IMR-90 (cell line): ENCODE measurements at regions not wholly inside any gene's neighbourhood (a gene's known extent, or its start where the extent isn't known, plus 50 kb on each side); places are given as distances from the start of the nearest gene placed in this dataset.

ENCODE experiments used
- ATAC-seq: fragments of 200-7000 bp; cut with Tn5 transposase; 2 replicates; pipeline ENCODE4 v1.9.1; 2020; ENCODE audit warnings: low read depth, mild to moderate bottlenecking, moderate library complexity
- BruUV-seq: library from RNA; stranded (reverse); fragments of 400-500 nt; replicated peaks from 2 replicates; lab custom pipeline; 2021; lab: Mats Ljungman, UMichigan
- CTCF ChIA-PET: fragments of 300-600 bp; formaldehyde crosslinking; extraction: SDS; loops from one replicate; lab custom pipeline; 2021; ENCODE audit warnings: antibody characterized with exemption; lab: Yijun Ruan, JAX
- POLR2A ChIA-PET: fragments of 300-600 bp; sonication (Branson Sonifier 250); formaldehyde crosslinking; loops from one replicate; lab custom pipeline; 2022; ENCODE audit warnings: antibody characterized with exemption; ENCODE audit not compliant: unreplicated experiment; lab: Charles Lee
- DNase-seq: peaks from one replicate; pipeline ENCODE4 v3.0.0; 2013
- H2AFZ ChIP-seq: replicated peaks from 2 replicates; pipeline ENCODE3; 2013; ENCODE audit warnings: low read length, mild to moderate bottlenecking; ENCODE audit not compliant: poor library complexity
- H2AK5ac ChIP-seq: 2 replicates; pipeline ENCODE4 v1.6.1; 2013; ENCODE audit warnings: low read depth, low read length, inconsistent platforms
- H2AK9ac ChIP-seq: replicated peaks from 2 replicates; pipeline ENCODE3; 2013; ENCODE audit warnings: mild to moderate bottlenecking, low read depth, low read length, moderate library complexity; ENCODE audit not compliant: poor library complexity
- H2BK120ac ChIP-seq: 2 replicates; pipeline ENCODE4 v1.6.1; 2013; ENCODE audit warnings: low read depth, low read length, inconsistent platforms
- H2BK15ac ChIP-seq: 3 replicates; pipeline ENCODE4 v1.6.1; 2013; ENCODE audit warnings: low read depth, low read length, inconsistent platforms
- H2BK20ac ChIP-seq: 2 replicates; pipeline ENCODE4 v1.6.1; 2013; ENCODE audit warnings: low read depth, mild to moderate bottlenecking, inconsistent platforms, low read length, moderate library complexity
- H2BK5ac ChIP-seq: 2 replicates; pipeline ENCODE4 v1.6.1; 2013; ENCODE audit warnings: mild to moderate bottlenecking, low read depth, low read length, inconsistent platforms; ENCODE audit not compliant: poor library complexity, severe bottlenecking
- H3K14ac ChIP-seq: replicated peaks from 2 replicates; pipeline ENCODE4 v1.6.1; 2013; ENCODE audit warnings: low read depth, low read length, inconsistent platforms
- H3K18ac ChIP-seq: 2 replicates; pipeline ENCODE4 v1.6.1; 2013; ENCODE audit warnings: low read depth, low read length, control low read depth
- H3K23ac ChIP-seq: 2 replicates; pipeline ENCODE4 v1.6.1; 2013; ENCODE audit warnings: low read depth, low read length, inconsistent platforms
- H3K27ac ChIP-seq: 2 replicates; pipeline ENCODE4 v1.5.1; 2013; ENCODE audit warnings: mild to moderate bottlenecking, control low read depth, low read length; ENCODE audit not compliant: insufficient read depth
- H3K27me3 ChIP-seq: 2 replicates; pipeline ENCODE4 v1.6.1; 2013; ENCODE audit warnings: low read length; ENCODE audit not compliant: control insufficient read depth, insufficient read depth
- H3K36me3 ChIP-seq: 2 replicates; pipeline ENCODE4 v1.6.1; 2013; ENCODE audit warnings: low read length, mixed read lengths; ENCODE audit not compliant: control insufficient read depth, insufficient read depth
- H3K4ac ChIP-seq: 2 replicates; pipeline ENCODE4 v1.6.1; 2013; ENCODE audit warnings: low read depth, low read length, inconsistent platforms
- H3K4me1 ChIP-seq: 2 replicates; pipeline ENCODE4 v1.6.1; 2013; ENCODE audit warnings: low read length, mixed read lengths; ENCODE audit not compliant: control insufficient read depth, insufficient read depth
- H3K4me2 ChIP-seq: 2 replicates; pipeline ENCODE4 v1.6.1; 2013; ENCODE audit warnings: low read depth, mild to moderate bottlenecking, control low read depth, low read length, moderate library complexity
- H3K4me3 ChIP-seq: 2 replicates; pipeline ENCODE4 v1.5.1; 2013; ENCODE audit warnings: low read depth, mild to moderate bottlenecking, control low read depth, low read length, moderate library complexity; ENCODE audit not compliant: insufficient read depth
- H3K56ac ChIP-seq: 2 replicates; pipeline ENCODE4 v1.6.1; 2013; ENCODE audit warnings: low read length, inconsistent platforms; ENCODE audit not compliant: insufficient read depth; ENCODE audit errors: extremely low read depth
- H3K79me1 ChIP-seq, 2 experiments: 2 replicates each; pipeline ENCODE4 v1.6.1; 2013; ENCODE audit warnings: low read length in 2 of 2, inconsistent platforms in 1 of 2, low read depth in 1 of 2
- H3K9ac ChIP-seq: 2 replicates; pipeline ENCODE4 v1.6.1; 2013; ENCODE audit warnings: low read depth, low read length, control low read depth
- H3K9me1 ChIP-seq: 2 replicates; pipeline ENCODE4 v1.6.1; 2013; ENCODE audit warnings: low read length, inconsistent platforms; ENCODE audit not compliant: insufficient read depth
- H3K9me3 ChIP-seq: 2 replicates; pipeline ENCODE4 v1.6.1; 2013; ENCODE audit warnings: low read length; ENCODE audit not compliant: control insufficient read depth, insufficient read depth
- H4K20me1 ChIP-seq: 2 replicates; pipeline ENCODE4 v1.6.1; 2013; ENCODE audit warnings: low read length, inconsistent platforms; ENCODE audit not compliant: insufficient read depth
- H4K5ac ChIP-seq: 2 replicates; pipeline ENCODE4 v1.6.1; 2013; ENCODE audit warnings: mild to moderate bottlenecking, low read depth, low read length, control low read depth
- H4K8ac ChIP-seq, 2 experiments: 2 replicates each; pipeline ENCODE4 v1.6.1; 2013; ENCODE audit warnings: low read depth in 2 of 2, low read length in 2 of 2, control low read depth in 1 of 2, inconsistent platforms in 1 of 2
- H4K91ac ChIP-seq: 2 replicates; pipeline ENCODE4 v1.6.1; 2013; ENCODE audit warnings: low read depth, low read length, inconsistent platforms; ENCODE audit not compliant: insufficient read depth
- BHLHE40 ChIP-seq: fragments of 150-350 bp; IDR thresholded peaks from 2 replicates; pipeline ENCODE4 v1.6.1; 2016; ENCODE audit warnings: mild to moderate bottlenecking, low read depth, low read length
- CEBPB ChIP-seq: IDR thresholded peaks from 2 replicates; pipeline ENCODE4 v1.6.1; 2012; ENCODE audit warnings: low read depth, low read length, improper control_type of control experiment
- CHD1 ChIP-seq: IDR thresholded peaks from 2 replicates; pipeline ENCODE4 v1.6.1; 2012; ENCODE audit warnings: low read depth, low read length, improper control_type of control experiment
- FOS ChIP-seq: fragments of 150-350 bp; IDR thresholded peaks from 2 replicates; pipeline ENCODE4 v1.6.1; 2016; ENCODE audit warnings: low read depth, low read length
- MAFK ChIP-seq: IDR thresholded peaks from 2 replicates; pipeline ENCODE4 v1.6.1; 2012; ENCODE audit warnings: low read depth, low read length, improper control_type of control experiment
- MAZ ChIP-seq: IDR thresholded peaks from 2 replicates; pipeline ENCODE4 v1.6.1; 2012; ENCODE audit warnings: low read depth, mild to moderate bottlenecking, low read length, improper control_type of control experiment, moderate library complexity, borderline replicate concordance
- MXI1 ChIP-seq: IDR thresholded peaks from 2 replicates; pipeline ENCODE4 v1.6.1; 2012; ENCODE audit warnings: low read depth, mild to moderate bottlenecking, low read length, moderate library complexity, borderline replicate concordance
- NFE2L2 ChIP-seq: fragments of 150-350 bp; IDR thresholded peaks from 2 replicates; pipeline ENCODE4 v1.6.1; 2016; ENCODE audit warnings: low read depth, mild to moderate bottlenecking, low read length
- POLR2A ChIP-seq: IDR thresholded peaks from 2 replicates; pipeline ENCODE4 v1.6.1; 2012; ENCODE audit warnings: mild to moderate bottlenecking, low read depth, low read length
- RAD21 ChIP-seq: IDR thresholded peaks from 2 replicates; pipeline ENCODE4 v1.6.1; 2012; ENCODE audit warnings: low read length, improper control_type of control experiment
- RCOR1 ChIP-seq: IDR thresholded peaks from 2 replicates; pipeline ENCODE4 v1.6.1; 2012; ENCODE audit warnings: mild to moderate bottlenecking, low read length, improper control_type of control experiment; ENCODE audit not compliant: insufficient replicate concordance
- RFX5 ChIP-seq: IDR thresholded peaks from 2 replicates; pipeline ENCODE4 v1.8.0; 2012; ENCODE audit warnings: low read depth, mild to moderate bottlenecking, low read length, moderate library complexity
- SMC3 ChIP-seq: fragments of 150-350 bp; IDR thresholded peaks from 2 replicates; pipeline ENCODE4 v1.6.1; 2016; ENCODE audit warnings: low read depth, mild to moderate bottlenecking, antibody characterized with exemption, low read length, moderate library complexity
- WGBS, 2 experiments: methylation state at CpG; one replicate each; pipeline versions ENCODE4 v1.1.5 to v1.1.7; 2013; ENCODE audit warnings: missing lambda C conversion rate in 2 of 2; ENCODE audit not compliant: insufficient read length in 1 of 2; ENCODE audit errors: extremely low coverage in 2 of 2; 5-methylcytosine and 5-hydroxymethylcytosine counted together
- dilution Hi-C: fragments of 300-500 bp; cut with HindIII; formaldehyde crosslinking; loops from one replicate; pipeline ENCODE4 v1.14.3; 2018; ENCODE audit warnings: low sequenced_read_pairs; ENCODE audit not compliant: unreplicated experiment
- in situ Hi-C: fragments of 300-500 bp; cut with MboI; formaldehyde crosslinking; loops from 3 replicates; pipeline ENCODE4 v1.14.3; 2019; ENCODE audit warnings: low sequenced_read_pairs, inconsistent platforms, mixed read lengths
- intact Hi-C: fragments of 100-400 bp; cut with micrococcal nuclease; formaldehyde crosslinking; loops from 2 replicates; pipeline ENCODE4 v1.10.0; 2022
- TF ChIP-seq, protein P1 (sequence below): fragments of 150-350 bp; IDR thresholded peaks from 2 replicates; pipeline ENCODE4 v1.6.1; 2017; ENCODE audit warnings: mild to moderate bottlenecking, antibody characterized with exemption, low read length, low read depth
- TF ChIP-seq, protein P2 (sequence below): fragments of 150-350 bp; IDR thresholded peaks from 2 replicates; pipeline ENCODE4 v1.6.1; 2016; ENCODE audit warnings: low read depth, mild to moderate bottlenecking, low read length, moderate library complexity, borderline replicate concordance
- TF ChIP-seq, protein P3 (sequence below): conservative IDR thresholded peaks from 2 replicates; pipeline ENCODE4 v1.5.1; 2012; ENCODE audit warnings: mild to moderate bottlenecking, low read depth, low read length, improper control_type of control experiment

DNA sequence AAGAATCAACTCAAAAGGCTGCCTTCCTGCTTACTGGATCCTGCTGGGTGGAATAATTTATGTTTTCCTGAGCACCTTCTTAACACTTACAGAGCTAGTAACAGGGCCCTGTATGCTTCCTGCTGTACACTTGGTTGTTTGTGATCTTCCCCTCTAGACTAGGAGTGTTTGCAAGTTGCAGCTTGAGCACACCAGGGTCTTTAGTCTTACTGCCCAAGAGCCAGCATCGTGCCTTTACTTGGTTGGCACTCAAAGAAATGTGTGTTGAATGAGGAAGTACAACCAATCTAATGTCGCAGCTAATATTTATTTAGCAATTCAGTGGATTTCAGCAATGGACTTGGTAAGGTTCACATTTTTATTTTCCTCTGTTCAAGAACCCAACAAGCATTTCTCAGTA, 57.5 kb upstream of the HAND1 start:
- Histone ChIP-seq H3K14ac (no peak overlapping the region), H3K9ac (no peak overlapping the region), H3K18ac (no peak overlapping the region), H3K56ac (no peak overlapping the region), H3K9me3 (no peaks in the 10 kb centered on the region), H4K91ac (no peak overlapping the region), H4K20me1 (no peaks in the 10 kb centered on the region), H3K9me1 (no peaks in the 10 kb centered on the region), H2BK5ac (no peak overlapping the region), H3K36me3 (no peaks in the 10 kb centered on the region), H3K4me2 (no peak overlapping the region), H2AK5ac (no peak overlapping the region), H2AK9ac (no peak overlapping the region), H3K27ac (no peak overlapping the region), H3K79me1 (no peaks in the 10 kb centered on the region), H3K4ac (no peak overlapping the region), H3K23ac (no peak overlapping the region), H2BK15ac (no peak overlapping the region), H3K4me1 (no peaks in the 10 kb centered on the region), H2BK20ac (no peak overlapping the region), H4K5ac (no peak overlapping the region), H2BK120ac (no peak overlapping the region), H2AFZ (no peak overlapping the region), H4K8ac (no peak overlapping the region), H3K4me3 (no peak overlapping the region), H3K27me3 (peaks cover 11% of the 10 kb centered on the region; the same call in 1 of the 2 replicates)
- intact Hi-C loops, result no loop called here
- POLR2A ChIA-PET, result no interaction called here
- CTCF ChIA-PET, result interaction anchor here (1.6 kb wide), 1 partner anchor 15 kb away, joined by 3 read pairs; no protein-coding TSS in a partner anchor
- dilution Hi-C loops, result no loop called here
- in situ Hi-C loops, result no loop called here
- TF ChIP-seq NFE2L2 (no peak), SMC3 (no peak), RCOR1 (no peak), MXI1 (no peak), FOS (no peak), BHLHE40 (no peak), POLR2A (no peak), CEBPB (no peak), RFX5 (no peak), CHD1 (no peak), MAFK (no peak), MAZ (no peak), RAD21 (no peak)
- TF ChIP-seq, protein P1, sequence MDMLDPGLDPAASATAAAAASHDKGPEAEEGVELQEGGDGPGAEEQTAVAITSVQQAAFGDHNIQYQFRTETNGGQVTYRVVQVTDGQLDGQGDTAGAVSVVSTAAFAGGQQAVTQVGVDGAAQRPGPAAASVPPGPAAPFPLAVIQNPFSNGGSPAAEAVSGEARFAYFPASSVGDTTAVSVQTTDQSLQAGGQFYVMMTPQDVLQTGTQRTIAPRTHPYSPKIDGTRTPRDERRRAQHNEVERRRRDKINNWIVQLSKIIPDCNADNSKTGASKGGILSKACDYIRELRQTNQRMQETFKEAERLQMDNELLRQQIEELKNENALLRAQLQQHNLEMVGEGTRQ, result no peak
- TF ChIP-seq, protein P2, sequence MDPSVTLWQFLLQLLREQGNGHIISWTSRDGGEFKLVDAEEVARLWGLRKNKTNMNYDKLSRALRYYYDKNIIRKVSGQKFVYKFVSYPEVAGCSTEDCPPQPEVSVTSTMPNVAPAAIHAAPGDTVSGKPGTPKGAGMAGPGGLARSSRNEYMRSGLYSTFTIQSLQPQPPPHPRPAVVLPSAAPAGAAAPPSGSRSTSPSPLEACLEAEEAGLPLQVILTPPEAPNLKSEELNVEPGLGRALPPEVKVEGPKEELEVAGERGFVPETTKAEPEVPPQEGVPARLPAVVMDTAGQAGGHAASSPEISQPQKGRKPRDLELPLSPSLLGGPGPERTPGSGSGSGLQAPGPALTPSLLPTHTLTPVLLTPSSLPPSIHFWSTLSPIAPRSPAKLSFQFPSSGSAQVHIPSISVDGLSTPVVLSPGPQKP, result no peak
- TF ChIP-seq, protein P3, sequence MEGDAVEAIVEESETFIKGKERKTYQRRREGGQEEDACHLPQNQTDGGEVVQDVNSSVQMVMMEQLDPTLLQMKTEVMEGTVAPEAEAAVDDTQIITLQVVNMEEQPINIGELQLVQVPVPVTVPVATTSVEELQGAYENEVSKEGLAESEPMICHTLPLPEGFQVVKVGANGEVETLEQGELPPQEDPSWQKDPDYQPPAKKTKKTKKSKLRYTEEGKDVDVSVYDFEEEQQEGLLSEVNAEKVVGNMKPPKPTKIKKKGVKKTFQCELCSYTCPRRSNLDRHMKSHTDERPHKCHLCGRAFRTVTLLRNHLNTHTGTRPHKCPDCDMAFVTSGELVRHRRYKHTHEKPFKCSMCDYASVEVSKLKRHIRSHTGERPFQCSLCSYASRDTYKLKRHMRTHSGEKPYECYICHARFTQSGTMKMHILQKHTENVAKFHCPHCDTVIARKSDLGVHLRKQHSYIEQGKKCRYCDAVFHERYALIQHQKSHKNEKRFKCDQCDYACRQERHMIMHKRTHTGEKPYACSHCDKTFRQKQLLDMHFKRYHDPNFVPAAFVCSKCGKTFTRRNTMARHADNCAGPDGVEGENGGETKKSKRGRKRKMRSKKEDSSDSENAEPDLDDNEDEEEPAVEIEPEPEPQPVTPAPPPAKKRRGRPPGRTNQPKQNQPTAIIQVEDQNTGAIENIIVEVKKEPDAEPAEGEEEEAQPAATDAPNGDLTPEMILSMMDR, result no peak
- no CpG with 5 or more reads among the region's 2 CpGs for WGBS, 2 experiments
- ATAC-seq (no peak), DNase-seq (no peak)
- BruUV-seq, result no TSS peak
